Panc1 (cell line): ENCODE measurements at regions not wholly inside any gene's neighbourhood (a gene's known extent, or its start where the extent isn't known, plus 50 kb on each side); places are given as distances from the start of the nearest gene placed in this dataset.

Experiments
- ATAC-seq: fragments of 200-7000 bp; cut with Tn5 transposase; 2 replicates; pipeline ENCODE4 v1.9.1; 2020; ENCODE audit warnings: mild to moderate bottlenecking, moderate library complexity
- BruUV-seq: library from RNA; stranded (reverse); fragments of 400-500 nt; replicated peaks from 2 replicates; lab custom pipeline; 2021; lab: Mats Ljungman, UMichigan
- CTCF ChIA-PET: fragments of 300-600 bp; sonication (Branson Sonifier 250); formaldehyde crosslinking; loops from one replicate; lab custom pipeline; 2022; ENCODE audit warnings: antibody characterized with exemption; lab: Charles Lee
- POLR2A ChIA-PET: fragments of 300-600 bp; sonication (Branson Sonifier 250); formaldehyde crosslinking; loops from one replicate; lab custom pipeline; 2022; ENCODE audit warnings: antibody characterized with exemption; lab: Charles Lee
- DNase-seq: peaks from one replicate; pipeline ENCODE4 v3.0.0-alpha.2; 2010; ENCODE audit warnings: low read depth, low spot score
- H3K27ac ChIP-seq: 2 replicates; pipeline ENCODE4 v1.5.1; 2011; ENCODE audit warnings: mild to moderate bottlenecking, low read length, inconsistent platforms
- H3K27me3 ChIP-seq: fragments of 200-500 bp; sonication (Bioruptor generic); 2 replicates; pipeline ENCODE4 v1.6.0; 2014; ENCODE audit warnings: low read length, inconsistent platforms; ENCODE audit not compliant: control insufficient read depth, insufficient read depth
- H3K36me3 ChIP-seq: fragments of 200-500 bp; sonication (Bioruptor generic); 2 replicates; pipeline ENCODE4 v1.5.1; 2014; ENCODE audit warnings: inconsistent platforms, mild to moderate bottlenecking, low read length, moderate library complexity; ENCODE audit not compliant: control insufficient read depth, insufficient read depth
- H3K4me1 ChIP-seq: 2 replicates; pipeline ENCODE4 v1.5.1; 2011; ENCODE audit warnings: inconsistent platforms, mild to moderate bottlenecking, low read length, moderate library complexity; ENCODE audit not compliant: control insufficient read depth, insufficient read depth
- H3K4me3 ChIP-seq, 2 experiments: 2 replicates each; pipeline ENCODE4 v1.5.1; 2011 to 2012; ENCODE audit warnings: low read depth in 2 of 2, low read length in 2 of 2, mild to moderate bottlenecking in 2 of 2, inconsistent platforms in 1 of 2, moderate library complexity in 1 of 2
- H3K9me3 ChIP-seq: fragments of 200-500 bp; sonication (Bioruptor generic); 2 replicates; pipeline ENCODE4 v1.5.1; 2014; ENCODE audit warnings: low read depth, mild to moderate bottlenecking, inconsistent platforms, low read length, moderate library complexity; ENCODE audit not compliant: control insufficient read depth, insufficient read depth
- CTCF ChIP-seq: fragments of 450-650 bp; IDR thresholded peaks from 2 replicates; pipeline ENCODE4 v1.5.1; 2017; ENCODE audit warnings: mild to moderate bottlenecking
- POLR2AphosphoS5 ChIP-seq: IDR thresholded peaks from 2 replicates; pipeline ENCODE4 v1.6.1; 2012; ENCODE audit warnings: mild to moderate bottlenecking, low read depth, low read length, moderate library complexity
- REST ChIP-seq, 2 experiments: IDR thresholded peaks; 2 replicates each; pipeline ENCODE4 v1.6.1; 2011 to 2012; ENCODE audit warnings: low read depth in 2 of 2, control low read depth in 1 of 2, low read length in 1 of 2, mild to moderate bottlenecking in 1 of 2, moderate library complexity in 1 of 2; ENCODE audit not compliant: insufficient read depth in 1 of 2
- SIN3A ChIP-seq: IDR thresholded peaks from 2 replicates; pipeline ENCODE4 v1.6.1; 2012; ENCODE audit warnings: low read depth, mild to moderate bottlenecking, low read length, moderate library complexity, borderline replicate concordance; ENCODE audit not compliant: insufficient read depth
- TCF7L2 ChIP-seq: IDR thresholded peaks from 2 replicates; pipeline ENCODE4 v1.6.1; 2011; ENCODE audit warnings: mild to moderate bottlenecking, low read depth, low read length, inconsistent platforms
- in situ Hi-C: cut with HindIII; loops from 2 replicates; pipeline ENCODE4 v1.10.0; 2016; ENCODE audit warnings: low sequenced_read_pairs, low pct_unique_long_range_greater_than_20kb
- intact Hi-C: fragments of 100-400 bp; cut with micrococcal nuclease; formaldehyde crosslinking; loops from one replicate; pipeline ENCODE4 v1.10.0; 2022; ENCODE audit not compliant: unreplicated experiment

GRCh38 chr1:182213163-182213562 lies 151.7 kb upstream of the ZNF648 start:
- ATAC-seq, result no peak
- no peak overlapping the region for H3K4me3 ChIP-seq
- intact Hi-C loops (no loop called here), in situ Hi-C loops (no loop called here)
- BruUV-seq, result no TSS peak
- no peaks in the 10 kb centered on the region for H3K4me1 ChIP-seq
- H3K9me3 ChIP-seq, result no peaks in the 10 kb centered on the region
- DNase-seq, result no peak
- TF ChIP-seq SIN3A (no peak), TCF7L2 (no peak), CTCF (no peak), REST (IDR thresholded peaks at IDR 0.05; ENCODE audit: insufficient read depth in 1 of 2, low read depth in 2 of 2, low read length in 1 of 2) (no peak), POLR2AphosphoS5 (no peak)
- no peaks in the 10 kb centered on the region for H3K36me3 ChIP-seq
- ChIA-PET POLR2A (no interaction called here), CTCF (no interaction called here)
- H3K27me3 ChIP-seq, result no peaks in the 10 kb centered on the region
- H3K27ac ChIP-seq, result no peak overlapping the region

GRCh38 chr1:182211386-182211785 lies 149.9 kb upstream of the ZNF648 start:
- H3K27ac ChIP-seq, result no peak overlapping the region
- CTCF ChIA-PET, result no interaction called here
- H3K4me3 ChIP-seq, result no peak overlapping the region
- no peaks in the 10 kb centered on the region for H3K9me3 ChIP-seq
- ATAC-seq, result no peak
- TF ChIP-seq POLR2AphosphoS5, result no peak
- no peak for TF ChIP-seq SIN3A
- TF ChIP-seq CTCF, result no peak
- no peak for TF ChIP-seq REST (IDR thresholded peaks at IDR 0.05; ENCODE audit: insufficient read depth in 1 of 2, low read depth in 2 of 2, low read length in 1 of 2)
- no peak for TF ChIP-seq TCF7L2
- no peaks in the 10 kb centered on the region for H3K36me3 ChIP-seq
- no peaks in the 10 kb centered on the region for H3K27me3 ChIP-seq
- intact Hi-C loops (no loop called here), in situ Hi-C loops (no loop called here)
- POLR2A ChIA-PET, result no interaction called here
- H3K4me1 ChIP-seq, result no peaks in the 10 kb centered on the region
- no TSS peak for BruUV-seq
- DNase-seq, result no peak
